Glutamatergic neuron (in vitro differentiated cells): ENCODE measurements at regions not wholly inside any gene's neighbourhood (a gene's known extent, or its start where the extent isn't known, plus 50 kb on each side); places are given as distances from the start of the nearest gene placed in this dataset.

Source experiments
- DNase-seq: peaks from one replicate; pipeline ENCODE4 v3.0.0; 2022
- H3K27ac Mint-ChIP-seq: one replicate; pipeline ENCODE4 v1.8.0; 2020; ENCODE audit warnings: mild to moderate bottlenecking, mixed read lengths, inconsistent platforms; ENCODE audit not compliant: unreplicated experiment
- H3K27me3 Mint-ChIP-seq: one replicate; pipeline ENCODE4 v1.8.0; 2020; ENCODE audit warnings: mild to moderate bottlenecking, moderate library complexity, mixed read lengths, inconsistent platforms; ENCODE audit not compliant: unreplicated experiment
- H3K36me3 Mint-ChIP-seq: one replicate; pipeline ENCODE4 v1.8.0; 2020; ENCODE audit warnings: mild to moderate bottlenecking, mixed read lengths, inconsistent platforms; ENCODE audit not compliant: unreplicated experiment
- H3K4me1 Mint-ChIP-seq: one replicate; pipeline ENCODE4 v1.8.0; 2020; ENCODE audit warnings: mild to moderate bottlenecking, low read depth, mixed read lengths, inconsistent platforms; ENCODE audit not compliant: unreplicated experiment
- H3K4me3 Mint-ChIP-seq: one replicate; pipeline ENCODE4 v1.8.0; 2020; ENCODE audit warnings: mild to moderate bottlenecking, mixed read lengths, inconsistent platforms; ENCODE audit not compliant: unreplicated experiment
- H3K9me3 Mint-ChIP-seq: one replicate; pipeline ENCODE4 v1.8.0; 2020; ENCODE audit warnings: mild to moderate bottlenecking, moderate library complexity, mixed read lengths, inconsistent platforms; ENCODE audit not compliant: unreplicated experiment
- CTCF ChIP-seq: fragments of 200-600 bp; sonication (generic); IDR thresholded peaks from one replicate; pipeline ENCODE4 v1.5.0; 2021; ENCODE audit not compliant: partially characterized antibody, unreplicated experiment

GRCh38 chr2:16960579-16960978 lies 294.9 kb upstream of the CYRIA start:
- no peaks in the 10 kb centered on the region for H3K36me3 Mint-ChIP-seq
- no peak for TF ChIP-seq CTCF
- no peaks in the 10 kb centered on the region for H3K4me1 Mint-ChIP-seq
- H3K9me3 Mint-ChIP-seq: no peaks in the 10 kb centered on the region
- H3K27ac Mint-ChIP-seq: no peak overlapping the region
- H3K4me3 Mint-ChIP-seq: no peak overlapping the region
- peaks cover 3% of the 10 kb centered on the region for H3K27me3 Mint-ChIP-seq
- DNase-seq: no peak

GRCh38 chr2:16958266-16958665 lies 292.6 kb upstream of the CYRIA start:
- Mint-ChIP-seq H3K36me3 (no peaks in the 10 kb centered on the region), H3K9me3 (no peaks in the 10 kb centered on the region), H3K4me1 (no peaks in the 10 kb centered on the region), H3K4me3 (no peak overlapping the region), H3K27ac (no peak overlapping the region), H3K27me3 (peaks cover 3% of the 10 kb centered on the region)
- no peak for DNase-seq
- TF ChIP-seq CTCF: no peak

- TF ChIP-seq CTCF: no peak
- Mint-ChIP-seq H3K4me3 (no peak overlapping the region), H3K9me3 (no peaks in the 10 kb centered on the region), H3K36me3 (no peaks in the 10 kb centered on the region), H3K27ac (no peak overlapping the region), H3K4me1 (no peaks in the 10 kb centered on the region), H3K27me3 (no peaks in the 10 kb centered on the region)
- DNase-seq: no peak
Measured at GRCh38 chr2:16952805-16953204, 287.2 kb upstream of the CYRIA start.

GRCh38 chr2:16952368-16952767 lies 286.7 kb upstream of the CYRIA start:
- no peak overlapping the region for H3K4me3 Mint-ChIP-seq

GRCh38 chr2:16950436-16950835 lies 284.8 kb upstream of the CYRIA start:
- Mint-ChIP-seq H3K36me3 (no peaks in the 10 kb centered on the region), H3K9me3 (no peaks in the 10 kb centered on the region), H3K27ac (no peak overlapping the region), H3K4me3 (no peak overlapping the region), H3K4me1 (no peaks in the 10 kb centered on the region), H3K27me3 (no peaks in the 10 kb centered on the region)
- no peak for DNase-seq
- no peak for TF ChIP-seq CTCF

More at GRCh38 chr2:16952368-16952767, 286.7 kb upstream of the CYRIA start:
- no peak for DNase-seq
- H3K9me3 Mint-ChIP-seq: no peaks in the 10 kb centered on the region
- no peaks in the 10 kb centered on the region for H3K36me3 Mint-ChIP-seq
- H3K27ac Mint-ChIP-seq: no peak overlapping the region
- no peaks in the 10 kb centered on the region for H3K4me1 Mint-ChIP-seq
- TF ChIP-seq CTCF: no peak
- no peaks in the 10 kb centered on the region for H3K27me3 Mint-ChIP-seq
